ENCODE measurements at regions not wholly inside any gene's neighbourhood (a gene's known extent, or its start where the extent isn't known, plus 50 kb on each side); places are given as distances from the start of the nearest gene placed in this dataset.

DNA sequence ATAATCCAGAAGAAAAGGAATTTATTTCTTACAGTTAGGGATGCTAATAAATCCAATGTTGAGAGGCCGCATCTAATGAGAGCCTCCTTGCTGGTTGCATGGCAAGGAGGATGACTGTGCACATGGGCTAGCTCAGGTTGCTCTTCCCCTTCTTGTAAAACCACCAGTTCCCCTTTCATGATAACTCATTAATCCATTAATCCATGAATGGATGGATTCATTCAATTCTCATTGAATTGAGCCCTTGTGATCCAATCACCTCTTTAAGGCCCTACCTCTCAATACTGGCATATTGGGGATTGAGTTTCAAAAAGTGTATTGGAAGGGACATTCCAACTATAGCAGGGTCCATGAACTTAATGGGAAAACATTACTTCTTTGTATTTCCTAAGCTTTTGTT lies 149.5 kb downstream of the BMP2 start:
- no peak for TF ChIP-seq EP300 (IDR thresholded peaks at IDR 0.05; ENCODE audit: borderline replicate concordance)
- TF ChIP-seq YY1 (IDR thresholded peaks at IDR 0.05; ENCODE audit: low read depth): no peak
- TF ChIP-seq ZBTB7A (IDR thresholded peaks at IDR 0.05; ENCODE audit: low read depth): no peak
